NCI-H2107 treated with DMSO at 0.1 percent for 48 hours (cell line): ENCODE measurements at regions not wholly inside any gene's neighbourhood (a gene's known extent, or its start where the extent isn't known, plus 50 kb on each side); places are given as distances from the start of the nearest gene placed in this dataset.

Experiments
- DNase-seq: peaks from one replicate; lab custom pipeline; 2025; ENCODE audit not compliant: unreplicated experiment; lab: John Stamatoyannopoulos, UW

DNA sequence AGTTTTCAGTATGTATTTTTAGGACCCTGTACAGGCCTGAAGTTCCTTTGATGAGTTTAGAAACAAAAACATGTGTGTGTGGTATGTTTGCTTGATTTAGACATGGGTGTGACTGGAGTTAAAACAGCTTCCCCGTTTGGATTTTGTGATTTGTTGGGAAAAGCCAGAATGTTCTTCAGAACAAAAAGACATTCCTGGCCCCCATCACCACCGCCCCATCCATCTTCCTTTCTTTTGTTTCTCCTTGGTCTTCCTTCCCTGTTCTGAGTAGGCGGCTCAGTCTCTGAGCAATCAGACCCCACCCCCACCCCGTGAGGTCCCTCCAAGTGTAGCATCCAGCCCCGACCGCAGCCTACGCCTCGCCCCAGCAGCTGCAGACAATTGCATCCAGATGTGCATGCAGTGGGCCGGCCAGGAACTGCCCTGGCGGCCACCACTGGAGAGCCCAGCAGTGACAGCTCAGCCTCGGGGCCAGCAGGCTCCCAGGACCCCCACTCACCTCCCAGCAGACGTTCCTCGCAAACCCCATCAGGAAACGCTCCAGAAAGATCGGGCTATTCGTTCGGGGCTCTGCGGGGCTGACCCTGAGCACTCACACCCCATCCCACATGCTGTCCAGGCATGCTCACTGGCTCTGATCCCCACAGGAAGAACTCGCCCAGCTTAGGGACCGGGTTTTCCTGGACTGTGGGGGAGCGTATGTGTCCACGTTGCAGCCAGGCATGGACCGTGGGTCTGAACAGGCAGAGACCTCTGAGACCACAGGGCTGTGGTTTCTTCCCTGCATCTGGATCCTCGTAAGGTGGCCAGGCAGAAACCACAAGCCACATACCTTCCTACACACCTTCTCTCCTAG, 99.8 kb upstream of the CDH5 start:
- no peak for DNase-seq

DNA sequence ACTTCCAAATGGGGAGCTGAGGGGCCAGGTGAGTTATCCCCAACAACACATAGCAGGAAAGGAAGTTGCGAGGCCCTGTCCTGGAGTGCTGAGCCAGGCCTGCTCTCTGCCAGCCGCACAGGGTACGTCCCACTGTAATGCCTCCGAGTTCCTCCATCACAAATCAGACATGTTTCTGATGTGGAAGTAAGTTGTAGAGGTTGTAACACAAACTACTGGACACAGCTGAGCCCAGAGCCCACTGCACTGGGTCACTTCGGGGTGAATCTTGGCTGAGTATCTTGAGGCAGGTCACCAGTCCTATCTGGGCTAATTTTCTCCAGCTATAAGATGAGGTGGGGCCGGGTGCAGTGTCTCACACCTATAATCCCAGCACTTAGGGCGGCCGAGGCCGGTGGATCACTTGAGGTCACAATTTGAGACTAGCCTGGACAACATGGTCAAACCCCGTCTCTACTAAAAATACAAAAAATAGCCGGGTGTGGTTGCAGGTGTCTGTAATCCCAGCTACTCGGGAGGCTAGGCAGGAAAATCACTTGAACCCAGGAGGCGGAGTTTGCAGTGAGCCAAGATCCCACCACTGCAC, 100.8 kb upstream of the CDH5 start:
- DNase-seq, result no peak

DNA sequence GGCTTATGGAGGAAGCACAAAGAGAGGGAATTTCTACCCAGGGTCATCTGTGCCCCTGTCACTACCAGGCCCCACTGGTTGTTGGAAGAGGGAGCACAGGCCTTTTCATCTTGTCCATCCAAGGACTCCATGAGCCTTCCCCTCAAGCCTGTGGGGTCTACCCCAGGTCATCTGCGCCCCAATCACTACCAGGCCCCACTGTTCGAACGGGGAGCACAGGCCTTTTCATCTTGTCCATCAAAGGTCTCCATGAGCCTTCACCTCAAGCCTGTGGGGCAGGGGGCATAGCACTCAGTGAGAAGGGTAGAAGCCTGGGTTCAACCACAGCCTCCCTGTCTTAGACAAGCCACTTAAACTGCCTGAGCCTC, 101.5 kb upstream of the CDH5 start:
- DNase-seq, result no peak

DNA sequence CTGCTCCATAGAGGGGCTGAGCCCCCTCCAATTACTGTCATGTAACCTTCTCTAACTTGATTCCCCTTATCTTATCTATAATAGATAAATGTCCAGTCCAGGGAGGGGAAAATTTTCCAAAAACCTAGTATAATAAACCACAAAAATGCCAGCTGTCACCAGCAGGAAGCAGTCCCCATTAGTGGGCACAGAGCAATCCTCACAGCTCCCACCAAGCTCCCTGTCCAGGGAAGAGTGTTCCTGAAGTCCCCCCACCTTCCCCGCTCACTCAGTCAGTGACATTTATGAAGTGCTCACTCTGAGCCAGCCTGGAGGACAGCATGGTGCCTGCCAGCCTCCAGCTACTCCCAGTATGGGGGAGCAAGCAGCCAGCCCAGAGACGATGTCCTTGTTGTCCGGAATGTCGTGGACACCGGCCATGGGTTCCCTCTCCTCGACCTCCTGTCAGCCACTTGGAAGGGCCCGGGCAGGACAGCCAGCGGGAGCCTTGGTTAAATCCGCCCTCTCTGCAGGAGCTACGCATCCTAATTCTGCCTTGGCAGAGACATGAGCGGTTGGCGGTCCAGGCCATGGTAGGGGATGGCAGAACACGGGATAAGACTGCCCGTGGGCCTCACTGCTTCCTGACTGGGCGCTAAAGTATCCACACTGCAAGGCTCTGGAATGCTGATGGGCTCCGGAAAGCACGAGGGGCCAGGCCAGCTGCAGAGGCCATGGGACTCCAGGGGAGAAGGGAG, 102.0 kb upstream of the CDH5 start:
- no peak for DNase-seq

DNA sequence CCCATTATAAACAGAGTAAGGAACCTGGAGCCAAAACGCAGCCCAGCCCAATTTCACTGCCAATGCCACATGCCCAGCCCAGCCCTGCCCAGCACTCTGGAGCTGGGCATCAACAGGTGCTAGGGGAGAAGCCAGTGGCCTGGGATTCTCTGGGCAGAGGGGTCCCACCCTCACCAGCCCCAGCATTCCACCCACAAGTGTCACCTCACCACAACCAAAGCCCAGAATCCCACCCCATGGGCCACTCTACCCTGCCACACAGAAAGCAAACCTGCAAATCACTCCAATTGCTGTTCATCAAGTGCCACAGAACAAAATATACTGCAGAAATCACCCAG, 102.5 kb upstream of the CDH5 start:
- DNase-seq, result no peak

DNA sequence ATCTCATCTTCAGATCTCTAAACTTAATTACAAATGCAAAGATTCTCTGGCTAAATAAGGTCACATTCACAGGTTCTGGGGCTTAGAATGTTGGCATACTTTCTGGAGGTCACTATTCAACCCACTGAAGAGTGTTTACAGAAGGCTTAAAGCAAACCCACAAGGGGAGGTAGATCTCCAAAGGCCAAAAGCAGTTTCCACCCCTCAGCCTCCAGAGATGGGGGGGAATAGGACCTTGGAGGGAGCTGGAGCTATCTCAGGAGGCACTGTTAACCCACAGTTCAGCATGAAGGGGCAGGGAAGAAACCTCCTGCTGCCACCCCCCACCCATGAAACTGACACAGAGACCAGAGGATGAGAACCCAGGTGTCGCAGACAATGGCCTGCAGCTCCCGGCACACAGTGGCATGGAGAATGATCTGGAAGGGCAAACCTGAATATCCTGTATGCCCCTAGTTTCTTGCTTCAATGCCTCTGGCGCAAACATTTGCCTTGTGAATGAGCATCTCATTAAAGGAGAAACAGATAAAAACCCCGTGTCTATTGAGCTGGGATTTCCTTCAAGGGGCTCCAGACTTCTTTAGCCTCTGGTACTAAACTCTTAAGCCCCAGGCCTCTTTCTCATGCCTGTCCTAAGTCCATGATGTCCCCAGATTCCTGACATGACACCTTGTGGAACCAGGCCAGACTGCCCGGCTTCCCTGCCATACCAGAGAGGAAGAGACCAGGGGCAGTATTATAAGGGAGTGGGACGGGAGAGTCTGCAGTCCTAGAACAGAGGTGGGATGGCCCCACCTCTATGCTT, 103.1 kb upstream of the CDH5 start:
- DNase-seq, result no peak

DNA sequence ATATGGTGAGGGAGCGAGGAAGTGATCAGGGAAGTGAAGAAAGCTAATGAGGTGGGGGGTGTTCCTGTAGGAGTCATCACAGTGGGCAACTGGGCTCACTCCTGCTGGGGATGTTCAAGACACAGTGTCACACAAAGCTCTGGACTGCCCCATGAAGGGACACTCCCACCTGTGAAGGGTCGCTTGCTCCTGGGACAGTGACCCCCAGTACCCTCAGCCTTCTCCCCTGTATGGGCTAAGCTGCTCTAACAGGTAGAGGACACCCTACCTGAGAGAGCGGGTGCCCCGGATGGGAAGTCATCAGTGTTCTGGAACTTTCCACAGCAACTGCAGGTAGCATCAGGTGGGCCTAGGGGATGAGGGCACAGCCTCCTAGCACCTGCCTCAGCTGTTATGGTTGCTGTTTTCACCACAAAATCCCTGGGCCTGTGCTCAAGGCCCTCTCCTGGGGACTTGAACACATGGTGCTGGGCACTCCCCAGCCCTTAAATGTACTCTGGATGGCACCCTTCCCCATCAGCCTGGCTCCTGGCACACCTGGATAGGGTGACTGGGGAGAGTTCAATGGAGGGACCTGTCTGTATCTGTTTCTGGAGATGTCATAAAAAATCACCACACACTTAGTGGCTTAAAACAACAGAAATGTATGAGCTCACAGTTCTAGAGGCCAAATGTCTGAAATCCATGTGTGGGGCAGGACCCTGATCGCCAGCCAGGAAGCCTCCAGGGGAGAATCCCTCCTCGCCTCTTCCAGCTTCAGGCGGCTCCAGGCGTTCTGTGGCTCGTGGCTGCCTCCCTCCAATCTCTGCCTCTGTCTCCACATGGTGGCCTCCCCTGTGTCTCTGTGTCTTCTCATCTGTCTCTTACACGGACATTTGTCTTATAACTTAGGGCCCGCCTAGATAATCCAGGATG, 104.0 kb upstream of the CDH5 start:
- DNase-seq, result no peak

DNA sequence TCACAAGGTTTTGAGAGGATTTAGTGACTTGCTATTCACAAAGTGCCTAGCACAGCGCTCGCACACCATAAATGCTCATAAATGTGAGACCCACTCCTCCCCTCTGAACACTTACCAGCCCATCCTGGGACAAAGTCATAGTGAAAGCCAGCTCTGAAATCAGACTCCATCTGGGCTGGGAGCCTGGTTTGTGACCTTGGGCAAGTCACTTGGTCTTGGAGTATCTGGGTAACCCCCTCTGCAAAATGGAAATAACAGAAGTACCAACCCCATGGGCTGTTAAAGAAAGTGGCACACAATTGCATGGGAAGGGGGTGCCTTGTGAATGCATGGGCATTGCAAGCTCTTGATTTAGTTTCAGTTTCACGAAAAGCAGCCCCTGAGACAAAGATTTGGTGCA, 104.7 kb upstream of the CDH5 start:
- no peak for DNase-seq

DNA sequence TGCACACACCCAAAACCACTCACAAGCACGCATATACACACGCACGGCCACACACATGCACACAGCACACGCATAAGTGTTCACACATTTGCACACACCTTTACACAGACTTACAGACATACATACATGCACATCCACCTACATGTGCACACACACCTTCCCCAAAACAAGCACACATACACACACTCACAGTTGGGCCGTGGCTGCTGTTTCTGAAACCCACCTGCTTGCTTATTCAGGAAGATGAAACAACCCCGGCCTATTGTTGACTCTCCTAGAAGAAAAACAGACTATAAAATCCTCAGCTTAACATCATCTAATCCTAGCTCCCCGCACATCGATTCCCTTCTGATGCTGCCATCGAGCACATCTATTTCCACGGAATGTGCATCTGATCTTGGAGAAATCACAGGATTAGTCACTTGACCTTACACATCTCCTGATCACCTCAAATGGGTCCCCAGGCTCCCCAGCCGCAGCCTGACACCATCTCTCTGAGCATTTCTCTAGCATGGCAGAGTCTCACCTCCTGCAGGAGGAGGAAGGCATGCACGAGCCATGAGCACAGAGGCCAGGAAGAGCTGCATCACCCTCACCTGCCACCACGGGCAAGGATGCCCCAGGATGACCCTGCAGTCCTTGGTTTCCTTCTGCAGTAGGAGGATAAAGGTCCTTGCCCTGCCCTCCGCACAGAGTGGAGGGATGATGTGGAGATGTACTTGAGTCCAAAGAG, 105.8 kb upstream of the CDH5 start:
- no peak for DNase-seq

DNA sequence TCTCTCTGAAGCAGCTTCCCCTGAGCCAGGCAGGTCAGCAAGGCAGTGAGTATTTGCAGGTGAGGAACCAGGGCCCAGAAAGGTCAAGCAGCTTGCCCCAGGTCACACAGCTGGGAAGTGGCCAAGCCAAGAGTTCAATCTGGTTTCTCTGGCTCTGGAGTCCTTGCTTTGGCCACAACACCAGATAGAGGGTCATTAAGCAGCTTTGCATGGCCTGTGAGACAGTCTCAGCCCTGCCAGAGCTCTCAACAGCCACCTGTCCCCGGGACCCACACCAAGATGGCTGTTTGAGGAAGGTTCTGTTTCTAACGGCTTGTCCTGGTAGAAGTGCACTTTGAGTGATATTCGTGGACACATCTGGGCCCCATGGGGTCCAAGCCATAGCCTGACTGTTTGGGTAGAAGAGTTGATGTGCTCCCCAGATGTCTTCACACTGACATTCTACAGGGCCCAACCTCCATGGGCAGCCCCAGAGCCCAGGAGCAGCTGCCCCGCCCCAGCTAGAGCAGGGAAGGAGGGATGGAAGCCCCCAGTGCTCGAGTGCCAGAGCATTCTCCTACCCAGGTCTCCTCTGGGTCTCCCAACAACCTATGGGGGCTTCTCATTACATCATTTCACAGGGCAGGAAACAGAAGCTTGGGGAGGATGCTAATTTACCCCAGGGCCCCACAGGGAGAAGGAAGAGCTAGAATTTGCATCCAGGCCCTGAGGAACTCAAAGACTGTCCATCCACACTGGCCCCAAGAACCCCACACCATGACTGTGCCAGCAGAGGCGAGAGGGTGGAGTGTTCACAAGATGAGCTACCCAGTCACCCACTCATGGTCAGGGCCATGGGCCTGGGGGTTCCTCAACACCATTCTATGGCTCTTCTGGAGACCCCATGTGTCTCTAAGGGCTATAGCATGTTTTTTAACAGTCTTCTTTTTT, 107.3 kb upstream of the CDH5 start:
- DNase-seq, result no peak

DNA sequence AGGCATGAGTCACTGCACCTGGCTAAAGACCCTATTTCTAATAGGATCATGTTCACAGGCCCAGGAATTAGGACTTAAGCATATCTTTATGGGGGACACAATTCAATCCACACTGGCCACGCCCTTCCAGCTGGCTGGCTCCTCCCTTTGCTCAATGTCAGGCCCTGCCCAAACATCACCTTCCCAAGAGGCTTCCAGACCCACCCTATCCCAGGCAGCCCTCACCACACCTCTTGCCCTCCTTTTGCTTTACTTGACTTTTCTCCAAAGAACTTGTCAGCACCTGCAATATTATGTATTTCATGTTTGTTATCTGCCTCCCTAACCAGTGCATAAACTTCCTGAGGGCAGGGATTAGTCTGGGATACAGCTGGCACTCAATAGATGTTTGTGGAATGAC, 109.6 kb upstream of the CDH5 start:
- DNase-seq, result no peak

DNA sequence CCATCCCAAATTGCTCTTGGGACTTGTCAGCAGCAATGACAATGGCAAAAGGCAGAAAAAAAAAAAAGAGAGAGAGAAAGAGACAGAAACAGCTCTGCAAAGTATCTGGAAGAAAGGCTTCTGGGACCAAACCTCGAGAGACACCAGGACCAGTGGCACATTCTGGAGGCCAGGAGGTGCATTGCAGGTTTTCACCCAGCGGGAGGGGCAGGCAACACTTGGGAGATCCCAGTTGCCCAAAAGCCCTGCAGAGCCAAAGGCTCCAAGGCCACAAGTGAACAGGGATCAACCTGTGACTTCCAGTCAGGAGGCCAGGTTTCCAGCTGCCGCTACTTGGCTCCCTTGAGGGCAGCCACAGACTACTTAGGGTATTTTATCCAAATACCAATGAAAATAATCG, 110.8 kb upstream of the CDH5 start:
- no peak for DNase-seq

DNA sequence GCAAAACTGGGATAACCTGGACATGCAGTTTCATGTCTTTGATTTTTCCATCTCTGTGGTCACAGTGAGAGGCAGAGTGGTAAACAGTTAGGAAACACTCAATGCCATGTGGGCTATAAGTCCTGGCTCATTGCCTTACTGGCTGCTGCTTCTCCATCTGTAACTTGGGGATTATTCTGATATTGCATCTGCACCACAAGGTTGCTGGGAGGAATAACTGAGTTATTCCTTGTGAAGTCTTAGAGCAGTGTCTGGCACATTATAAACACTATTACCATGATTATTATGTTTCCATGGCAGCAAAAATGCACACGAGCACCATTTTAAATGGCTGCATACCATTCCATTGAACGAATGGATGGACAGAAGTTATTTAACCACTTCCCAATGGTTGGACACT, 111.7 kb upstream of the CDH5 start:
- no peak for DNase-seq

DNA sequence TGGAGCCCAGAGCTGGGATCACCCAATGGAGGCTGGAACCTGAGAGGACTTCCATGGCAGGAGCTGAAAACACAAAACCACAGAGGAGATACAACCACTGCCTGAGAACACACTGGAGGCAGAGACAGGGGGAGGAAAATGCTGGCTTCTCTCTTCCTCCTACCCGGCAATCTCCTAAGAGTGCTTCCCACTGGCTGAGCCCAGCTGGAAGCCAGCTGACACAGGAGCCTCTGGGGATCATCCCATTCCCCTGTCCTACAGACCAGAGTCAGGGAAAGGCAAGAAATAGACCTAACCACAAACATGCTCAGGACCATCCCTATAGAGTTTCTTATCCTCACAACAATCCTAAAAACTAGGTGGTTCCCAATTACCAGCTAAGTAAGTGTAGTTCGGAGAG, 112.4 kb upstream of the CDH5 start:
- no peak for DNase-seq

DNA sequence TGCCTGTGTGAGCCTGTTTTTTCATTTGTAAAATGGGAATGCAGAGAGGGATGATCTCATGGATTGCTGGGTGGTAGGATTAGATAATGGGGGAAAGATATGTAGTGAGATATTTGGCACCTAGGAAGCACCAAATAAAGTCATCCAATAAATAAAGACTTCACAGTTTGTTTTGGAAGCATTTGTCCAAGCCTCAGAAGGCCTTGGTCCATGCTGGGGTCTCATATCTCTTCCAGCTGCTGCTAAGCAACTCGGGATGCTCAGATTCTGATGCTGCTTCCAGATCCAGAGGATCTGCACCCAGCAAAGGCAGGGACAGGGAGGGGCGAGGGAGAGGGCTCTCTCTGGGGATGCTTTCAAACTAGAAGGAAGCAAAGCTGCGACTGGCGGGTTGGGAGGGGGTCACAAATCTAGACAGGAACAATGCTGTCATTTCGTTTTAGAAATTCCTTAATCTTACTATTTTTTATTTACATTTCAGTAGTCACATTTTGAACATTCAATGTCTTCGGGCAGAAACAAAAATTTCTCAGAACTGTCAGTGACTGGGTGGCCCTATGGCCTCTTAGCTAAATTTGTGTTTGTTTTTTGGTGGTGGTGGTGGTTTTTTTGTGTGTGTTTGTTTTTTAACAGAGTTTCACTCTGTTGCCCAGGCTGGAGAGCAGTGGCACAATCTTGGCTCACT, 114.9 kb upstream of the CDH5 start:
- no peak for DNase-seq

DNA sequence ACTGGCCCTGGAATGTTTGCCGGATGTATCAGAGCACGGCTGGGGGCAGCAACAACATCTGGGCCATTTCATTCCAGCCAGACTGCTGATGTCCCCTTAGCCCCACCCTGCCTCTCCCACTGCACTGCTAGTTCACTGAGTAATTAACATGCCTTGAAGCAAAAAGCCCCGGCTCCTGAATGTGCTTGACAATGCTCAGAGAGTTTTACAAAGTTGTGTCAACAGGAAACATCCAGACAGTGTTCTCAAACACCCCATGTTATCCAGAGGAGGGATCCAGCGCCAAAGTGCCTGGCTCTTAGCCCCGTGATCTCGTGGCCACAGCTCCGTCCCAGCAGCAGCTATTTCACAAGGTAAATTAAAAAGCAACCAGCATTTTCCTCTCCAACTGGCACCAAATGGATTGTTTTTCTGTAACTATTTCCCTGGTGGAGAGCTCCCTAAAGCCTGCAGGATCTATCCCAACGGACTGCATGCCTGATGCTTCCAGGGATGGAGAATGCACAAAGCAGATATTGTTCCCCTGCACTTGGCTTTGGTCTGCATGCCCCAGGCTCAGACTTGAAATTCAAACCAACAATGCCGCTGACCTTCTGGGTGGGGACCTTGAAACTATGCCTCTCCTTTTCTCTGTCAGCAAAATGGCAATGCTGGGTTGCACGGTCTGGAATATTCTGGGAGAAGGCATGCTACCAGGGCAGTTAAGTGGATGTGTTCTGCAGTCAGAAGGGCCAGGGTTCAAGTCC, 115.6 kb upstream of the CDH5 start:
- no peak for DNase-seq
